Progenitor cell of endocrine pancreas (in vitro differentiated cells): ENCODE measurements at regions not wholly inside any gene's neighbourhood (a gene's known extent, or its start where the extent isn't known, plus 50 kb on each side); places are given as distances from the start of the nearest gene placed in this dataset.

Source experiments
- DNase-seq: peaks from one replicate; pipeline ENCODE4 v3.0.0; 2021; ENCODE audit warnings: low spot score; ENCODE audit not compliant: unreplicated experiment
- H3K27ac Mint-ChIP-seq: 2 replicates; pipeline ENCODE4 v1.8.0; 2021; ENCODE audit warnings: mild to moderate bottlenecking, moderate library complexity, mixed read lengths
- H3K27me3 Mint-ChIP-seq: 2 replicates; pipeline ENCODE4 v1.8.0; 2021; ENCODE audit warnings: mixed read lengths
- H3K36me3 Mint-ChIP-seq: 2 replicates; pipeline ENCODE4 v1.8.0; 2022; ENCODE audit warnings: mixed read lengths; ENCODE audit not compliant: insufficient read depth
- H3K4me1 Mint-ChIP-seq: 2 replicates; pipeline ENCODE4 v1.8.0; 2021; ENCODE audit warnings: low read depth, mixed read lengths
- H3K4me3 Mint-ChIP-seq: 2 replicates; pipeline ENCODE4 v1.8.0; 2021; ENCODE audit warnings: low read depth, mild to moderate bottlenecking, moderate library complexity, mixed read lengths
- H3K9me3 Mint-ChIP-seq: 2 replicates; pipeline ENCODE4 v1.8.0; 2021; ENCODE audit warnings: low read depth, mixed read lengths
- CTCF ChIP-seq: fragments of 200-600 bp; sonication (generic); IDR thresholded peaks from one replicate; pipeline ENCODE4 v1.5.0; 2021; ENCODE audit warnings: antibody characterized with exemption, mild to moderate bottlenecking; ENCODE audit not compliant: unreplicated experiment

- no peaks in the 10 kb centered on the region for H3K27me3 Mint-ChIP-seq
- no peak for TF ChIP-seq CTCF
- H3K9me3 Mint-ChIP-seq: peaks cover 5% of the 10 kb centered on the region
- DNase-seq: no peak
- H3K27ac Mint-ChIP-seq: peak overlapping the region; percentile 91
- no peaks in the 10 kb centered on the region for H3K36me3 Mint-ChIP-seq
- peaks cover 27% of the 10 kb centered on the region for H3K4me1 Mint-ChIP-seq
- H3K4me3 Mint-ChIP-seq: no peak overlapping the region
Observed at GRCh38 chr12:60173224-60174170, 577.7 kb downstream of the SLC16A7 start.

GRCh38 chr12:60174476-60174875 is 578.6 kb downstream of the SLC16A7 start:
- TF ChIP-seq CTCF: no peak
- no peak overlapping the region for H3K4me3 Mint-ChIP-seq
- no peaks in the 10 kb centered on the region for H3K27me3 Mint-ChIP-seq
- no peak for DNase-seq
- no peak overlapping the region for H3K27ac Mint-ChIP-seq
- peaks cover 25% of the 10 kb centered on the region for H3K4me1 Mint-ChIP-seq
- no peaks in the 10 kb centered on the region for H3K36me3 Mint-ChIP-seq
- peaks cover 5% of the 10 kb centered on the region for H3K9me3 Mint-ChIP-seq

GRCh38 chr12:60174941-60175340 is 579.1 kb downstream of the SLC16A7 start:
- no peak for TF ChIP-seq CTCF
- Mint-ChIP-seq H3K27ac (no peak overlapping the region), H3K27me3 (no peaks in the 10 kb centered on the region), H3K4me1 (peaks cover 25% of the 10 kb centered on the region), H3K9me3 (peaks cover 5% of the 10 kb centered on the region), H3K36me3 (no peaks in the 10 kb centered on the region), H3K4me3 (no peak overlapping the region)
- no peak for DNase-seq

GRCh38 chr12:60176891-60177290 is 581.1 kb downstream of the SLC16A7 start:
- H3K4me1 Mint-ChIP-seq: peaks cover 25% of the 10 kb centered on the region
- H3K27ac Mint-ChIP-seq: no peak overlapping the region
- no peak overlapping the region for H3K4me3 Mint-ChIP-seq
- no peaks in the 10 kb centered on the region for H3K27me3 Mint-ChIP-seq
- TF ChIP-seq CTCF: no peak
- H3K36me3 Mint-ChIP-seq: no peaks in the 10 kb centered on the region
- DNase-seq: no peak
- H3K9me3 Mint-ChIP-seq: peaks cover 5% of the 10 kb centered on the region

- H3K9me3 Mint-ChIP-seq: peaks cover 5% of the 10 kb centered on the region
- TF ChIP-seq CTCF: no peak
- no peak for DNase-seq
- H3K4me3 Mint-ChIP-seq: no peak overlapping the region
- H3K27me3 Mint-ChIP-seq: no peaks in the 10 kb centered on the region
- no peak overlapping the region for H3K27ac Mint-ChIP-seq
- H3K36me3 Mint-ChIP-seq: no peaks in the 10 kb centered on the region
- peaks cover 2% of the 10 kb centered on the region for H3K4me1 Mint-ChIP-seq
Observed at GRCh38 chr12:60180298-60180697, 584.5 kb downstream of the SLC16A7 start.
